ENCODE measurements at regions not wholly inside any gene's neighbourhood (a gene's known extent, or its start where the extent isn't known, plus 50 kb on each side); places are given as distances from the start of the nearest gene placed in this dataset.

- TF ChIP-seq TAF1 (IDR thresholded peaks at IDR 0.05; ENCODE audit: low read depth) (no peak), EP300 (IDR thresholded peaks at IDR 0.05; ENCODE audit: borderline replicate concordance) (no peak), NFIC (IDR thresholded peaks at IDR 0.05) (no peak), CEBPB (IDR thresholded peaks at IDR 0.05) (no peak), REST (IDR thresholded peaks at IDR 0.05; ENCODE audit: low read depth) (no peak), TCF12 (IDR thresholded peaks at IDR 0.05; ENCODE audit: low read depth) (no peak), EGR1 (IDR thresholded peaks at IDR 0.05) (no peak)
Observed at GRCh38 chr5:173420108-173420507, 91.9 kb upstream of the STC2 start.
